IMR-90 (cell line): ENCODE measurements at regions not wholly inside any gene's neighbourhood (a gene's known extent, or its start where the extent isn't known, plus 50 kb on each side); places are given as distances from the start of the nearest gene placed in this dataset.

Source experiments
- ATAC-seq: fragments of 200-7000 bp; cut with Tn5 transposase; 2 replicates; pipeline ENCODE4 v1.9.1; 2020; ENCODE audit warnings: low read depth, mild to moderate bottlenecking, moderate library complexity
- BruUV-seq: library from RNA; stranded (reverse); fragments of 400-500 nt; replicated peaks from 2 replicates; lab custom pipeline; 2021; lab: Mats Ljungman, UMichigan
- CTCF ChIA-PET: fragments of 300-600 bp; formaldehyde crosslinking; extraction: SDS; loops from one replicate; lab custom pipeline; 2021; ENCODE audit warnings: antibody characterized with exemption; lab: Yijun Ruan, JAX
- POLR2A ChIA-PET: fragments of 300-600 bp; sonication (Branson Sonifier 250); formaldehyde crosslinking; loops from one replicate; lab custom pipeline; 2022; ENCODE audit warnings: antibody characterized with exemption; ENCODE audit not compliant: unreplicated experiment; lab: Charles Lee
- DNase-seq: peaks from one replicate; pipeline ENCODE4 v3.0.0; 2013
- H2AFZ ChIP-seq: replicated peaks from 2 replicates; pipeline ENCODE3; 2013; ENCODE audit warnings: low read length, mild to moderate bottlenecking; ENCODE audit not compliant: poor library complexity
- H2AK5ac ChIP-seq: 2 replicates; pipeline ENCODE4 v1.6.1; 2013; ENCODE audit warnings: low read depth, low read length, inconsistent platforms
- H2AK9ac ChIP-seq: replicated peaks from 2 replicates; pipeline ENCODE3; 2013; ENCODE audit warnings: mild to moderate bottlenecking, low read depth, low read length, moderate library complexity; ENCODE audit not compliant: poor library complexity
- H2BK120ac ChIP-seq: 2 replicates; pipeline ENCODE4 v1.6.1; 2013; ENCODE audit warnings: low read depth, low read length, inconsistent platforms
- H2BK15ac ChIP-seq: 3 replicates; pipeline ENCODE4 v1.6.1; 2013; ENCODE audit warnings: low read depth, low read length, inconsistent platforms
- H2BK20ac ChIP-seq: 2 replicates; pipeline ENCODE4 v1.6.1; 2013; ENCODE audit warnings: low read depth, mild to moderate bottlenecking, inconsistent platforms, low read length, moderate library complexity
- H2BK5ac ChIP-seq: 2 replicates; pipeline ENCODE4 v1.6.1; 2013; ENCODE audit warnings: mild to moderate bottlenecking, low read depth, low read length, inconsistent platforms; ENCODE audit not compliant: poor library complexity, severe bottlenecking
- H3K14ac ChIP-seq: replicated peaks from 2 replicates; pipeline ENCODE4 v1.6.1; 2013; ENCODE audit warnings: low read depth, low read length, inconsistent platforms
- H3K18ac ChIP-seq: 2 replicates; pipeline ENCODE4 v1.6.1; 2013; ENCODE audit warnings: low read depth, low read length, control low read depth
- H3K23ac ChIP-seq: 2 replicates; pipeline ENCODE4 v1.6.1; 2013; ENCODE audit warnings: low read depth, low read length, inconsistent platforms
- H3K27ac ChIP-seq: 2 replicates; pipeline ENCODE4 v1.5.1; 2013; ENCODE audit warnings: mild to moderate bottlenecking, control low read depth, low read length; ENCODE audit not compliant: insufficient read depth
- H3K27me3 ChIP-seq: 2 replicates; pipeline ENCODE4 v1.6.1; 2013; ENCODE audit warnings: low read length; ENCODE audit not compliant: control insufficient read depth, insufficient read depth
- H3K36me3 ChIP-seq: 2 replicates; pipeline ENCODE4 v1.6.1; 2013; ENCODE audit warnings: low read length, mixed read lengths; ENCODE audit not compliant: control insufficient read depth, insufficient read depth
- H3K4ac ChIP-seq: 2 replicates; pipeline ENCODE4 v1.6.1; 2013; ENCODE audit warnings: low read depth, low read length, inconsistent platforms
- H3K4me1 ChIP-seq: 2 replicates; pipeline ENCODE4 v1.6.1; 2013; ENCODE audit warnings: low read length, mixed read lengths; ENCODE audit not compliant: control insufficient read depth, insufficient read depth
- H3K4me2 ChIP-seq: 2 replicates; pipeline ENCODE4 v1.6.1; 2013; ENCODE audit warnings: low read depth, mild to moderate bottlenecking, control low read depth, low read length, moderate library complexity
- H3K4me3 ChIP-seq: 2 replicates; pipeline ENCODE4 v1.5.1; 2013; ENCODE audit warnings: low read depth, mild to moderate bottlenecking, control low read depth, low read length, moderate library complexity; ENCODE audit not compliant: insufficient read depth
- H3K56ac ChIP-seq: 2 replicates; pipeline ENCODE4 v1.6.1; 2013; ENCODE audit warnings: low read length, inconsistent platforms; ENCODE audit not compliant: insufficient read depth; ENCODE audit errors: extremely low read depth
- H3K79me1 ChIP-seq, 2 experiments: 2 replicates each; pipeline ENCODE4 v1.6.1; 2013; ENCODE audit warnings: low read length in 2 of 2, inconsistent platforms in 1 of 2, low read depth in 1 of 2
- H3K9ac ChIP-seq: 2 replicates; pipeline ENCODE4 v1.6.1; 2013; ENCODE audit warnings: low read depth, low read length, control low read depth
- H3K9me1 ChIP-seq: 2 replicates; pipeline ENCODE4 v1.6.1; 2013; ENCODE audit warnings: low read length, inconsistent platforms; ENCODE audit not compliant: insufficient read depth
- H3K9me3 ChIP-seq: 2 replicates; pipeline ENCODE4 v1.6.1; 2013; ENCODE audit warnings: low read length; ENCODE audit not compliant: control insufficient read depth, insufficient read depth
- H4K20me1 ChIP-seq: 2 replicates; pipeline ENCODE4 v1.6.1; 2013; ENCODE audit warnings: low read length, inconsistent platforms; ENCODE audit not compliant: insufficient read depth
- H4K5ac ChIP-seq: 2 replicates; pipeline ENCODE4 v1.6.1; 2013; ENCODE audit warnings: mild to moderate bottlenecking, low read depth, low read length, control low read depth
- H4K8ac ChIP-seq, 2 experiments: 2 replicates each; pipeline ENCODE4 v1.6.1; 2013; ENCODE audit warnings: low read depth in 2 of 2, low read length in 2 of 2, control low read depth in 1 of 2, inconsistent platforms in 1 of 2
- H4K91ac ChIP-seq: 2 replicates; pipeline ENCODE4 v1.6.1; 2013; ENCODE audit warnings: low read depth, low read length, inconsistent platforms; ENCODE audit not compliant: insufficient read depth
- BHLHE40 ChIP-seq: fragments of 150-350 bp; IDR thresholded peaks from 2 replicates; pipeline ENCODE4 v1.6.1; 2016; ENCODE audit warnings: mild to moderate bottlenecking, low read depth, low read length
- CEBPB ChIP-seq: IDR thresholded peaks from 2 replicates; pipeline ENCODE4 v1.6.1; 2012; ENCODE audit warnings: low read depth, low read length, improper control_type of control experiment
- CHD1 ChIP-seq: IDR thresholded peaks from 2 replicates; pipeline ENCODE4 v1.6.1; 2012; ENCODE audit warnings: low read depth, low read length, improper control_type of control experiment
- FOS ChIP-seq: fragments of 150-350 bp; IDR thresholded peaks from 2 replicates; pipeline ENCODE4 v1.6.1; 2016; ENCODE audit warnings: low read depth, low read length
- MAFK ChIP-seq: IDR thresholded peaks from 2 replicates; pipeline ENCODE4 v1.6.1; 2012; ENCODE audit warnings: low read depth, low read length, improper control_type of control experiment
- MAZ ChIP-seq: IDR thresholded peaks from 2 replicates; pipeline ENCODE4 v1.6.1; 2012; ENCODE audit warnings: low read depth, mild to moderate bottlenecking, low read length, improper control_type of control experiment, moderate library complexity, borderline replicate concordance
- MXI1 ChIP-seq: IDR thresholded peaks from 2 replicates; pipeline ENCODE4 v1.6.1; 2012; ENCODE audit warnings: low read depth, mild to moderate bottlenecking, low read length, moderate library complexity, borderline replicate concordance
- NFE2L2 ChIP-seq: fragments of 150-350 bp; IDR thresholded peaks from 2 replicates; pipeline ENCODE4 v1.6.1; 2016; ENCODE audit warnings: low read depth, mild to moderate bottlenecking, low read length
- POLR2A ChIP-seq: IDR thresholded peaks from 2 replicates; pipeline ENCODE4 v1.6.1; 2012; ENCODE audit warnings: mild to moderate bottlenecking, low read depth, low read length
- RAD21 ChIP-seq: IDR thresholded peaks from 2 replicates; pipeline ENCODE4 v1.6.1; 2012; ENCODE audit warnings: low read length, improper control_type of control experiment
- RCOR1 ChIP-seq: IDR thresholded peaks from 2 replicates; pipeline ENCODE4 v1.6.1; 2012; ENCODE audit warnings: mild to moderate bottlenecking, low read length, improper control_type of control experiment; ENCODE audit not compliant: insufficient replicate concordance
- RFX5 ChIP-seq: IDR thresholded peaks from 2 replicates; pipeline ENCODE4 v1.8.0; 2012; ENCODE audit warnings: low read depth, mild to moderate bottlenecking, low read length, moderate library complexity
- SMC3 ChIP-seq: fragments of 150-350 bp; IDR thresholded peaks from 2 replicates; pipeline ENCODE4 v1.6.1; 2016; ENCODE audit warnings: low read depth, mild to moderate bottlenecking, antibody characterized with exemption, low read length, moderate library complexity
- WGBS, 2 experiments: methylation state at CpG; one replicate each; pipeline versions ENCODE4 v1.1.5 to v1.1.7; 2013; ENCODE audit warnings: missing lambda C conversion rate in 2 of 2; ENCODE audit not compliant: insufficient read length in 1 of 2; ENCODE audit errors: extremely low coverage in 2 of 2; 5-methylcytosine and 5-hydroxymethylcytosine counted together
- dilution Hi-C: fragments of 300-500 bp; cut with HindIII; formaldehyde crosslinking; loops from one replicate; pipeline ENCODE4 v1.14.3; 2018; ENCODE audit warnings: low sequenced_read_pairs; ENCODE audit not compliant: unreplicated experiment
- in situ Hi-C: fragments of 300-500 bp; cut with MboI; formaldehyde crosslinking; loops from 3 replicates; pipeline ENCODE4 v1.14.3; 2019; ENCODE audit warnings: low sequenced_read_pairs, inconsistent platforms, mixed read lengths
- intact Hi-C: fragments of 100-400 bp; cut with micrococcal nuclease; formaldehyde crosslinking; loops from 2 replicates; pipeline ENCODE4 v1.10.0; 2022
- TF ChIP-seq, protein P1 (sequence below): fragments of 150-350 bp; IDR thresholded peaks from 2 replicates; pipeline ENCODE4 v1.6.1; 2017; ENCODE audit warnings: mild to moderate bottlenecking, antibody characterized with exemption, low read length, low read depth
- TF ChIP-seq, protein P2 (sequence below): conservative IDR thresholded peaks from 2 replicates; pipeline ENCODE4 v1.5.1; 2012; ENCODE audit warnings: mild to moderate bottlenecking, low read depth, low read length, improper control_type of control experiment
- TF ChIP-seq, protein P3 (sequence below): fragments of 150-350 bp; IDR thresholded peaks from 2 replicates; pipeline ENCODE4 v1.6.1; 2016; ENCODE audit warnings: low read depth, mild to moderate bottlenecking, low read length, moderate library complexity, borderline replicate concordance

DNA sequence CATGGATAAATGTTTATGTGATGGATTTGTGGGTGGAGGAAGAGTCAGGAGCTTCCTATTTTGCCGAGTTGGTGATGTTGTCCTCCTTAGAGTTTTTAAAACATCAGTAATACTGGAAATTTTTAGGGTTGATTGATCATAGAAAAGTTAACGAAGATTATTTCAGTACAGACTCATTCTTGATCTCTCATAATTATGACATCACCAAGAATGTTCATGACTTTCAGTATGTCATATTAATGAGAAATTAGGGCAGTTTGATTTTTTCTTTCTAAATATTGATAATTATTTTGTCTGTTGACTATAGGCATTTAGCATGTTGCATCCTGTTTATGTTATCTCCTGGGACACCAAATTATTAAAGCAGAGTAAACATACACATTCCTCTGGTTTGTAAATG, 512.2 kb downstream of the CD109 start:
- Histone ChIP-seq H3K79me1 (no peaks in the 10 kb centered on the region), H3K4me1 (no peaks in the 10 kb centered on the region), H2BK120ac (peak overlapping the region; percentile 57; the same call in 1 of the 2 replicates), H2AFZ (no peak overlapping the region), H3K4me3 (no peak overlapping the region), H2BK5ac (no peak overlapping the region), H2AK5ac (no peak overlapping the region), H3K36me3 (no peaks in the 10 kb centered on the region), H3K27me3 (no peaks in the 10 kb centered on the region), H4K5ac (no peak overlapping the region), H3K23ac (no peak overlapping the region), H3K56ac (no peak overlapping the region), H3K27ac (no peak overlapping the region), H3K18ac (no peak overlapping the region), H4K8ac (no peak overlapping the region), H3K9me3 (peaks cover 9% of the 10 kb centered on the region), H3K4me2 (no peak overlapping the region), H4K91ac (peak overlapping the region; percentile 32; the same call in 1 of the 2 replicates), H3K9ac (no peak overlapping the region), H3K9me1 (no peaks in the 10 kb centered on the region), H3K4ac (no peak overlapping the region), H3K14ac (0 out of 2 replicates have a peak overlapping the region, but pooled peaks have one; percentile 8), H2BK15ac (no peak overlapping the region), H2AK9ac (no peak overlapping the region), H4K20me1 (no peaks in the 10 kb centered on the region), H2BK20ac (peak overlapping the region; percentile 27)
- intact Hi-C loops (no loop called here), dilution Hi-C loops (no loop called here), in situ Hi-C loops (no loop called here)
- DNase-seq = no peak
- no peak for ATAC-seq
- ChIA-PET CTCF (no interaction called here), POLR2A (interaction anchor here (0.5 kb wide), 1 partner anchor 46 kb away, joined by 5 read pairs; no protein-coding TSS in a partner anchor)
- TF ChIP-seq, protein P1, sequence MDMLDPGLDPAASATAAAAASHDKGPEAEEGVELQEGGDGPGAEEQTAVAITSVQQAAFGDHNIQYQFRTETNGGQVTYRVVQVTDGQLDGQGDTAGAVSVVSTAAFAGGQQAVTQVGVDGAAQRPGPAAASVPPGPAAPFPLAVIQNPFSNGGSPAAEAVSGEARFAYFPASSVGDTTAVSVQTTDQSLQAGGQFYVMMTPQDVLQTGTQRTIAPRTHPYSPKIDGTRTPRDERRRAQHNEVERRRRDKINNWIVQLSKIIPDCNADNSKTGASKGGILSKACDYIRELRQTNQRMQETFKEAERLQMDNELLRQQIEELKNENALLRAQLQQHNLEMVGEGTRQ = no peak
- TF ChIP-seq RCOR1 (no peak), FOS (no peak), CHD1 (no peak), MAFK (no peak), NFE2L2 (no peak), SMC3 (no peak), MXI1 (no peak), MAZ (no peak), BHLHE40 (no peak), POLR2A (no peak), RFX5 (no peak), CEBPB (no peak), RAD21 (no peak)
- TF ChIP-seq, protein P2, sequence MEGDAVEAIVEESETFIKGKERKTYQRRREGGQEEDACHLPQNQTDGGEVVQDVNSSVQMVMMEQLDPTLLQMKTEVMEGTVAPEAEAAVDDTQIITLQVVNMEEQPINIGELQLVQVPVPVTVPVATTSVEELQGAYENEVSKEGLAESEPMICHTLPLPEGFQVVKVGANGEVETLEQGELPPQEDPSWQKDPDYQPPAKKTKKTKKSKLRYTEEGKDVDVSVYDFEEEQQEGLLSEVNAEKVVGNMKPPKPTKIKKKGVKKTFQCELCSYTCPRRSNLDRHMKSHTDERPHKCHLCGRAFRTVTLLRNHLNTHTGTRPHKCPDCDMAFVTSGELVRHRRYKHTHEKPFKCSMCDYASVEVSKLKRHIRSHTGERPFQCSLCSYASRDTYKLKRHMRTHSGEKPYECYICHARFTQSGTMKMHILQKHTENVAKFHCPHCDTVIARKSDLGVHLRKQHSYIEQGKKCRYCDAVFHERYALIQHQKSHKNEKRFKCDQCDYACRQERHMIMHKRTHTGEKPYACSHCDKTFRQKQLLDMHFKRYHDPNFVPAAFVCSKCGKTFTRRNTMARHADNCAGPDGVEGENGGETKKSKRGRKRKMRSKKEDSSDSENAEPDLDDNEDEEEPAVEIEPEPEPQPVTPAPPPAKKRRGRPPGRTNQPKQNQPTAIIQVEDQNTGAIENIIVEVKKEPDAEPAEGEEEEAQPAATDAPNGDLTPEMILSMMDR = no peak
- TF ChIP-seq, protein P3, sequence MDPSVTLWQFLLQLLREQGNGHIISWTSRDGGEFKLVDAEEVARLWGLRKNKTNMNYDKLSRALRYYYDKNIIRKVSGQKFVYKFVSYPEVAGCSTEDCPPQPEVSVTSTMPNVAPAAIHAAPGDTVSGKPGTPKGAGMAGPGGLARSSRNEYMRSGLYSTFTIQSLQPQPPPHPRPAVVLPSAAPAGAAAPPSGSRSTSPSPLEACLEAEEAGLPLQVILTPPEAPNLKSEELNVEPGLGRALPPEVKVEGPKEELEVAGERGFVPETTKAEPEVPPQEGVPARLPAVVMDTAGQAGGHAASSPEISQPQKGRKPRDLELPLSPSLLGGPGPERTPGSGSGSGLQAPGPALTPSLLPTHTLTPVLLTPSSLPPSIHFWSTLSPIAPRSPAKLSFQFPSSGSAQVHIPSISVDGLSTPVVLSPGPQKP = no peak
- WGBS, 2 experiments = no CpG with 5 or more reads among the region's 2 CpGs
- BruUV-seq = no TSS peak
